IPS DF 4.7 (cell line): ENCODE measurements at regions not wholly inside any gene's neighbourhood (a gene's known extent, or its start where the extent isn't known, plus 50 kb on each side); places are given as distances from the start of the nearest gene placed in this dataset.

Source experiments
- DNase-seq: peaks from one replicate; pipeline ENCODE4 v3.0.0-alpha.2; 2013; ENCODE audit warnings: low spot score; ENCODE audit errors: extremely low read depth

DNA sequence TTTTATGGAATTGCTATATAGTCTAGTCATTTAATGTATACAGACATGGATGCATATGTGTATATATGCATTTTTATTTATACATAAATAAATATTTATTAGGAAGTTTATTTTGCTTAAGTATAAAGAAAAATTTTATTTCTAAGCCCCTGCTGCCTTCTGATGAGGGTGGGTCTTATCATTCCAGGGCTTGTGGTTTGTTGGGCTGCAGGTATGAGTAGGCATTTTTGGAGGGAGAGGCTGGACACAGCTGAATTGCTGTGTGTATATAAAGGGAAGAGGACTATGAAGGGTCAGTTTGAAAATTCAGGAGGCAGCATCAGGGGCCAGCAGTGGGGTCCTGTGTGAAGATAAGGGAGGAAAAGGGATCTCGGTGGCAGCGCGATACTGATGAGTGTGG lies 189.4 kb downstream of the TMEM182 start:
- no peak for DNase-seq

DNA sequence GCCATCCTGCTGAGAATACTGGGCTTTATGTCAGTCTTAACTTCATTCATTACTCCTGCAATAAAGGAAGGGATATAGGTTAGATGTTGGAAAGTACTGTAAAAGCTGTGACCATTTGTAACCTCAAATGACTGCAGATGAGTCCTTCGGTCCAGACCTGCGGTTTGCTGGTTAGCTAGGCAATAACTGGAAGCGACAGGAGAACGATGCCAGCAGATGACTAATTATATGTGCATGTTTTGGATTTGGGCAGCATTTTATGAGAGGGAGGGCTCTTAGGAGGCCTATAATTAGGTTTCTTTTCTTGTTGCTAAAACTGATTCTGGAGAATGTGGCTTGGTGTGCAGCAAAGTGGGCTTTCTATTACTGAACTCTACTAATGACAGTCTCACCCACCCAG lies 205.6 kb downstream of the TMEM182 start:
- no peak for DNase-seq

DNA sequence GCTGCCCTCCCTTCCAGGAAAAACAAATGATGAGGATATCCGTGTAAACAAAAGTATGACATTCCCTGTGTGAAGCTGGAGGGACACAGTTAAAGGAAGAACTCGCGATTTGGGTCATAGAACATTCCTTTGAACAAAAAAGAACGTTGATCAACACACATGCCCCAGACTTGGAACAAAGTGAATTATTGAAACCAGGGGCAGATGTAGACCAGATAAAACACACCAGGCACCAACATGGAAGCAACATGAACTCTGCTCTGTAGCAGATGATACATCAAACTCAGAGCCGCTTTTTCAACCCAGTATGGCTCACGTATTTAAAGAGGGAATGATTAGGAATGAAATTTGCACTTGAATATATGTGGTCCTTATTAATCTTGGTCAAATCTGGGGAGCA lies 206.5 kb downstream of the TMEM182 start:
- no peak for DNase-seq

DNA sequence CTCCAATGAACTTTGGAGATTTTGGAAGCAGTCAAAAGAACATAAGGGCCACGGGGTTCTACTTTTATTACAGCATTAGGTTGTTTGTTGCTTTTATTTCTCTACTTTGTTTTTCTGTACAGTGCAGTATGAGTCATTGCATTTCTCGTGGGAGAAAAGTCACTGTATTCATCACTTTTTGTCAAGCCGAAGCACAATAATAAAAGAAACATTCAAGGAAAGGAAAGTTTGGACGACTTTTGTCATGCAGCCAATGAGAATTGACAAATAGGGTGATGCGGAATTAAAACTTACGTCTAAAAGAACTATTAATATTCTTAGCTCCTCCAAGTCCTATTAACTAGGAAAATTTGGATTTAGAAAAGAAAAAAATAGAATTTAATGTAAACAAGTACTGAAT lies 209.9 kb downstream of the TMEM182 start:
- no peak for DNase-seq

DNA sequence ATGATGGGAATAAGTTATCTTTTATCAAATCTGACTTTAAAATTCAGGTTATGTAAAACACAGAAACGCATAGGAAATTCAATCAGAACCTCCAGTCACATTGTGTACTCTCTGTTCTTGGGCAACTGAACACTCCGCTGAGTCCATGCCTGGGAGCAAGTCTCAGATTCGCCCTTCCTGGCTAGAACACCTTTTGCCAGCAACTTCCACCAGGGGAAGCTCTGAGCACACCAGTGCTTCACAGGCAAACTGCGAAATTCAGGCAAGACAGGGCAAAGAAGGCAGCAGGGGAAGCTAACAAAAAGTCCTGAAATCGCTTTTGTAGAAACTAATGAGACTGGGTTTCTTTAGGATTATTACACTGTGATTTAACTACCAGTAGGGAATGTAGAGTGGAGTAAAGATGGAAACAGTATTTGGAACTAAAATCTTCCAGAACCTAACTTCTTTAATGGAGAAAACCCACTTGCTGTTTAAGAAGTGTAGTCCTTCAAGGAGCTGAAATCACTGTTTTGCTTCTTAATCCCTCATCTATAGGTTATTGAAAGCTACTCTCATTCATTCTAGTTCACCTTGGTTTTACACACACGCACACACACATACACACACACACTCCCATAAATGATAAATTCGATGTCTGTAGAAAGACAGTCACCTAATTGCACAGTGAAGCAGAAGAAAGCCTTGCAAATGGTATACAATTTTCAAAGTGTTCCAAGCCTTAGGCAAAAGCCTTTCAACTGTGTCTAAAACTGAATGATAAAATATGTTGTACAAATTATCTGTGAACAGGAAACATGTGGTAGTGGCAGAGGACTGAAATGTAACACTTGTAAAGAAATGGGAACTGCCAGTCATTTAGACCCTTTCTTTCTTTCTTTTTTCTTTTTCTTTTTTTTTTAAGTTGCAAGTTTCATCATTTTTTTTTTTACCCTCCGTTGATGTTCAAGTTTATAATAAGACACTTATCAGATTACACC lies 214.5 kb downstream of the TMEM182 start:
- DNase-seq = peak; percentile 56

DNA sequence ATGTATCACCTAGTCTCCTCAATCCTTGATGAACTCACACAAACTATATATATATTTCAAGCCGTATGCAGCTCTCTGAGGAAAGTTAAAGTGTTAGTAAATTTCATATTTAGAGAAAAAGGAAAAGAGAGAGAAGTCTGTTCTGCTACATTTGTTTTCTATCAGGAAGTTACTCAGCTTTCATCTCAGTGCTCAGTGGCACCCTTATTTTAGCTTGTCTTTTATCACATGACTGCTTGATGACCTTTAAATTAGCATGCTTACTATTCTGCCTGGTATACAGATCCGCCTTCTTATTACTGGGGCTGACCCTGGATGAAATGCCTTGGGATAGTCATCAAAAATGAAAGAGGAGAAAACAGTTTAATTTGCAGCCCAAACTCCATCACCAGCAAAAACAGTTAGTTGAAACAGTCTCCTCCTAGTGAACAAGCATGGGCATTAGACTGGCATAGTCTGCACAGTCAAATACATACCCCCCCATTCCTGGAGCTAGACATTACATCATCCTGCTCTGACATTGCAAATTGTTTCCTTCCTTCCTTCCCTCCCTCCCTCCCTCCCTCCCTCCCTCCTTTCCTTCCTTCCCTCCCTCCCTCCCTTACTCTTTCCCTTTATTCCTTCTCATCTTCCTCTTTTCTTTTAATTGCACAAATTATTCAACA lies 215.7 kb downstream of the TMEM182 start:
- DNase-seq = no peak

DNA sequence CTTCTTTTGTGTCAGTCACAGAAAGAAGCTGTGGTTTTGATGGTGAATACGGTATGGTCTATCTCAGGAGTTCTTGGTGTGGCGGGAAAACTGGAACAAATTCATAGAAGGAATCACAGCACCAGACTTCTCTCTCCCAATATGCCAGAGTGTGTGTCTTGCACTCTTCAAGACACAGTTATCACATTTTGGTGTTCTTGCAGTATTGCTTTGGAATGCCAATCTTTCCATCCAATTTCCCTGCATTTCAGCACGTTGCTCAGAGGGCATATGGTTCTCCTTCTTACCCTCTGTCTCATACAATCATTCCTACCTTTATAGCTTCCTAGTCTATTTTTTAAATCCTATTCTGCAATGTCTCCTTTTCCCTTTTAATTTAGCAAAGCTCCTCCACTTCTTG lies 216.3 kb downstream of the TMEM182 start:
- DNase-seq = no peak

DNA sequence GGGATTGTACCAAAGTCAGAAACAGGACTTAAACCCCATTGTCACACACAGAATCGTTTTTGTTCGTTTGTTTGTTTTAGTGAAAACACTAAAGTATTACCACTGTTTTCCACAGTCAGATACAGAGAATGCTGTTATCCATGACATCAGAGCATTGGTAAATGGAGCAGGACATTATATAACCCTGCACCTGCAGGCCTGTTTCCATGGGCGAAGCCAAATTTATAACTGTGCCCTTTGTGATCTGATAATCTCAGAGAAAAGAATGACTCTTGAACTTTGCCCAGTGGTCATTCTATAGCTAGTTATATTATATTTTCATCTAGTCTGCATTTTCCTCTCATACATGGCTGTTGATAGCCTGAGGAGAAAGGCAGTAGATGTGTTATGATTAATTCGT lies 217.6 kb downstream of the TMEM182 start:
- no peak for DNase-seq

DNA sequence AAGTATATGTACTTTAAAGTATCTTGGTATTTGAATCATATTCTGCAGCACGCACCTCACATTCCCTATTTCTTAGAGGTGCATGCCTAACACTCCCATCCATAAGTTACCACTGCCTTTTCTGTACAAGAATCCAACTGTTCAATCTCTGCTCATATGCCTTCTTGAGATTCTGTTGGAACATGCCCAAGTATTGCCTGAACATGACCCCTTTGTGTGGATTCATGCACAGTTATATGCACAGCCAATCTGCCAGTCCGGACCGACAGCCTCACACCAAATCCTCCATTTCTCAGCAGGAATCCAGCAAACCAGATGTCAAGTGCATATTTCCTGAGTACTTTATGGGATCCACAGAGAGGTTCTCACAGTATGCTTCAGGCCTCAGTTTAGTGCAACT lies 222.0 kb downstream of the TMEM182 start:
- no peak for DNase-seq

DNA sequence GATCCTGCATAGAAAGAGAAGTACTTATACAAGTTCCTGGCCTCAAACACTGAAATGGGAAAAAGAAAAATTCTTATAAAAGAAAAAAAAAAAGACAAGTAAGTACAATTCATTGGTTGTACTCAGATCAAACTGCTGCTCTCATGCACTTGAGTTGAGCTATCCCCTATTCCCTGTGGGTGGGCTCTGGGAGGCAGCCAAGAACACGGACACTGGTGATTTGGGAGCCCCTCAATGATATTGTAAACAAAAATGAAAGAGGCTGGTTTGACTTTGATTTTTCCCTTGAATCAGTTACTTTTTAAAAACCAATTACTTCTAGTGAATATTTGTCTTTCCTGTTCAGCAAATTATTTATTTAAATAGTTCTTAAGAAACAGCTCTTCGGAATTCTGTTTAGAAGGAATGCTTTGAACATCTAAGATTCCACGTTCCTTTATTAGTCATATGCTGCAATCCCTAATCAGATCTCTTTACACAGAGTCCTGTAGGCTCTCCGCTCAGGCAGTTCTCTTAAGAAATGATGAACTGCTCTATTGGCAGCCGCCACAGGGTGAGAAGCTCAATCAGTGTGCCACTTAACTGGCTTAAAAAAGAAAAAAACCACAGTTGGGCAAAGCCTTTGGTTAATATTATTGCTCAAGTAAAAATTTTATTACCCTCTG lies 225.1 kb downstream of the TMEM182 start:
- no peak for DNase-seq

DNA sequence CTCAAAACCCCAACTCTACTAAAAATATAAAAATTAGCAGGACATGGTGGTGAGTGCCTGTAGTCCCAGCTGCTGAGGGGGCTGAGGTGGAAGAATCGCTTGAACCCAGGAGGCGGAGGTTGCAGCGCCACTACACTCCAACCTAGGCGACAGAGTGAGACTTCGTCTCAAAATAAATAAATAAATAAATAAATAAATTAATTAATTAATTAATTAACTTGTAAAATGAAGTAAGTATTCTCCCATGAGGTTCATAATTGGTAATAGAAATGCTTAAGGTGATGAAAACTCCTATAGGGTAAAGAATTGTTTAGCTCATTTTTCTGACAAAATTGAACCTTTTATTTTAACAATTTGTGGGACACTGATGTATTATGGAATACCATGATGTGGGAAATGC lies 230.8 kb downstream of the TMEM182 start:
- no peak for DNase-seq

DNA sequence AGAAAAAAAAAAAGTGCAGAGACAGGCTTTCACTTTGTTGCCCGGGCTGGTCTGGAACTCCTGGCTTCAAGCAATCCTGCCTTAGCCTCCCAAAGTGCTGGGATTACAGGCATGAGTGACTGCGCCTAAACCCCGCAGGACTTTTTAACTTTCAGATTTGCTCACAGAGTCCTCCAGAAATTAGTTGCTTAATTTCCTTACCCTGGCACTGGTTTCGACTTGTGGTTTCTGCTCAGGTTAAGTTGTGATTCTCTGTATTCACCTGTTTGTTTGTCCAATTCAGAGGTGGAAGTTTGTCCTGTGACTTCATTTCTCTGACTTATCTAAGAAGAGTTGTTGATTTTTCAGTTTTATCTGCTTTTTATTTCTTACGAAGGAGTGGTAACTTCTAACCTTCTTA lies 238.1 kb downstream of the TMEM182 start:
- DNase-seq = no peak

DNA sequence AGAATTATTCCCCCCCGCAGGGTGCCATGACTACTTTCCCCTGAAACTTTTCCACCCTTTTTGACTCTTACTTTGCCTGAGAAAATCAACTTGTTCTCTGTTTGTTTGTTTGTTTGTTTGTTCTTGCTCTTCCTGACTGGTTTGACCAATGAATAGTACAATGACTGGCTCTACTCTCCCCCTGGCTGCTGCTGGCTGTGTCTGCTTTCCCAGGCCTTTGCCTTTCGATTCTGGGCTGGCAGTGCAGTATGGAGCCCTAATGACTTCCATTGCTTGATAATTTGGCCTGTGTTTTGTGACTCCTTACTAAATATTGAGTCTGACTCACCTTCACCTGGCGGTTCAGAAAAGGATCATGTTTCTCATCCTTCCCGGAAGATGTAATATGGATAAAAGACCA lies 241.1 kb downstream of the TMEM182 start:
- no peak for DNase-seq

DNA sequence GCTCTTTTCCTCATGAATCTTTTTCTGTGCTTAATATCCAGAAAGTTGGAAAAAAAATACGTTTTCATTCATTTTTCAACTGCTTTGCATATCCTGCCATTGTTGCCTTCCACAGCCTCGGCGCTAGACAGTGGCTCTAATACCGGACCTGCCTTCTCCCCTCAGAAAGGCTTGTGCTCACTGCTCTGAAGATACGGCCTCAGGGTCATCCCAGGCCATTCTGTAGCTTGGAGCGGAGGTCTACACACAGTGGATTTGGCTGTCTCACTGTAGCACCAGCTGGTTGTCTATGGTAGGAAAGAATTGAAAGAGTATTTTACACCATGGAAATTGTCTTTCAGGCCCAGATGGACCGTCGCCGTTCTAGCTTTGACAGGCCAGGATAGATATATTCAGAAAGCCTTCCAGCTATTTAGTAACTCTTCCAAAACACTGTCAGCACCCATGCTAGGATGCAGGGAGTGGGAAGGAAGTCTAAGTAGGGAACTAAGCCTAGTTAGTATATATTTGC lies 242.0 kb downstream of the TMEM182 start:
- DNase-seq = no peak

DNA sequence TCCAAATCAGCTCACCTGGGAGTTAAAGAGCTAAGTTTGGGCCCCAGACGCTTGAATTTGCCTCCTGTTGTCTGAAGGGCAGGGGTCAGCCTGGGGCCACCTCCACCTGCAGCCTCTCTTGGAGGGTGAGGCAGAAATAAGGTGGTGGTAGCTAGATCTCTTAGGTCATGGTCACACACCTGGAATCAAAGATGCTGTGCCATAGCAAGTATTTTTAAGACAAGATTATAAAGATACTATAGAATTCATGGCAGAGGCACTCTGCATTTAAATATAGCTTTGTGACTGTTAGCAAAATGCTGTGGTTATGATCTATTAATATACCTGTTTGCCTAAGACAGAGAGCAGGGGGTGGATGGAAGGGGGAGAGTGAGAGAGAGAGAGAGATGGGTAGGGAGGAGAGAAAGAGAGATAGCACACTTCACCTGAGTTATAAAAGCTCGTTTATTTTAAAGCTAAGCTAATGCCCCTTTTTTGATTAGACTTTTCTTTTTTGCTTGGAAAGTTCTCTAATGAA lies 242.7 kb downstream of the TMEM182 start:
- no peak for DNase-seq

DNA sequence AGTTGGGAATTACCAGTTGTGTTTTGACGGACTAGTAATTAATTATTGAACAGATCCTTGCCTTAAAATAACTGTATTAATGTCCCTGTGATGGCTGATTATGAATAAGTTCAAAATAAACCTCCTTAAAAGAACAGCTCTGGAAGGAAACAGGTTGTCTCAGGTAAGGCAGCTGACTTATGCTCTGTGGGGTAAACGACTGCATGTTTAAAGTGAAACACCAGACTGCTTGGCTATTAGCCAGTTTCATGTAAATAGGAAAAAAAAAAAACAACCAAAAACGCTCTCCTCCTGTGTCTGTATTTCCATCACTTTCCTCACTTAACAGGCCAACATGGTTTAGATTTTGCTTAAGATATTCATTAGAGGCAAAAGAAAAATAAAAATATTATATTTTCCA lies 243.6 kb downstream of the TMEM182 start:
- no peak for DNase-seq

DNA sequence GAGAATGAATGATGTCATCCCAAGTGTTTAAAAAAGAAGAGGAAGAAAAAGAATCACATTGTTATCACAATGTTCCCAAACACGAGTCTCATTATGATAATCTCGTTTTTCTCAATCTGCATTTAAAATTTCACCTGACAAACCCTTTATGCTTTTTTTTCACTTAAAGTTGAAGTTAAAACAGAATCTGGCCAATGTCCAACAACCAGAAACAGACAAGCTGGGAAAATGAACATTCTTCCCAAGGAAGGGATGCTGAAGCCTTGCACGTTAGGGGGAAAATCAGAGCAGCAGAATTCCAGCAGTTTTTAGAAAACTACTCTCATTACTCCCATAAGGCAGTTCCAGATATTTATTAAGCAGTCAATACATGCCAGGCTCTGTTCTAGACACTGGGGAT lies 245.3 kb downstream of the TMEM182 start:
- DNase-seq = no peak

DNA sequence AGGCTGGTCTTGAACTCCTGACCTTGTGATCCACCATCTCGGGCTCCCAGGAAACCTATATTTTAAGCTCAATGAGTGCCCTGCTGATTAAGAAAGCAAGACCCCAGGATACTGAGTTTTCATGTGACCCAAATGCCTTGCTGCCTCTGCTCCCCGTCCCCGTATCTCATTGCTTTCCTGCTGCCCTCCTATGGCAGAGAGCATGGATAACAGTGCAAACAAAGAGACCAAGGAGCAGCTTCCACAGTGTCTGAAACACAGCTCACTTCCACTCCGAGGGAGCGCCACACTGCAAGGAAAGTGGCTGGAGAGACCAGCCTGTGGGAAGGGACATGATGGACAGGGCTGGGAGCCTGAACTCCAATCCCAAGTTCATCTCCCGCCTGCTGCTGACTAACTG lies 246.8 kb downstream of the TMEM182 start:
- DNase-seq = peak; percentile 9

DNA sequence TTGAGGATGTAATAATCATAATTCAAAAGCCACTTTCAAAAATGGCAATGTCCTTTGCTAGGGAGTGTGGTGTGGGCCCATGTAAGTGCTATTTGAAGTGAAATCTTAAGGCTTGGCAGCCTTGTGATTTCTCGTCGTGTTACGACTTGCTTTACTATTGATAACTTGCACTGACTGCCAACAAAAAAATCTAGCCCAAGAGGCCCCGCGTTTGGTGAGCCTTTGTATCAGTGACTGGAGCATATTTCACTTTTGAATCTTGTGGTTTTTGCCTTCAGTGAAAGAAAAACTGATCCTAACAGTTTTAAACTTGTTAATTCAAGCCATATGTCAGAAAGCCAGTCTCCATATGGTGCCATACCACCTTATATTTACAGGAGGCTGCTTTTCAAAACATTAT lies 248.0 kb downstream of the TMEM182 start:
- no peak for DNase-seq

DNA sequence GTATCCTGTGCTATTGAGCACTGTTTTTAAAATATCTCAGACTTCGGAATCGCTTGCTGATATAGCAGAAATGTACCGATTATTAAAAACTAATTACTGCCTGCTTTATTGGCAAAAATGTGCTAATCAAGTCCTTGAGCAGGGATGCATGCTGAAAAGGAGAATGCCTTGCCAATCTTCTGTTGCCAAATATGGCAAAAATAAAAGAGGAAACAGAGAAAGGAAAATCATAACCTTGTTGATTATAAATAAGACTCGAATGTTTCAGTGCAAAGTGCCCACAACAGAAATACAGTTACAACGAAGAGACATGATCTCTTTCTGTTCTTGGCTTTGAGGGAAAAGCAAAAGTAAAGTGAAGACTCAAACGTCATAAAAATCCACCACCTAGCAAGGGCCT lies 248.5 kb downstream of the TMEM182 start:
- no peak for DNase-seq

DNA sequence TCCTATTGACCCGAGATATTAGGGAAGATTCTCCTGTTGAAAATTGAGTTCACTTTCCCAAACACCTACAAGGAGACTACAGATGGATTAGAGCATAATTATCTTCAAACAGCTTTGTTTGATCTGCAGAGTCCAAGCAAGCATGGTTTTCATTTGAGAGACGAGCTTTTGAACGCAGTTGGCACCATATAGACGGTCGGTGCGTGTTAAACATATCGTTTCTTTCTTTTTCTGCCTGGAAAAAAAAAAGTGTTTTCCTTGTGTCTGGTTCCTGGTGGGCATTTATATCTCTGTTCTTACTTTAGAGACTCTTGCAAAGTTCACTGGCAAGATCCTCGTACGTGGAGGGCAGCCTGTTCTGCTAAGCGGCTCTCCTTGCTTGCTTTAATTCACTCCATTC lies 248.9 kb downstream of the TMEM182 start:
- DNase-seq = no peak

DNA sequence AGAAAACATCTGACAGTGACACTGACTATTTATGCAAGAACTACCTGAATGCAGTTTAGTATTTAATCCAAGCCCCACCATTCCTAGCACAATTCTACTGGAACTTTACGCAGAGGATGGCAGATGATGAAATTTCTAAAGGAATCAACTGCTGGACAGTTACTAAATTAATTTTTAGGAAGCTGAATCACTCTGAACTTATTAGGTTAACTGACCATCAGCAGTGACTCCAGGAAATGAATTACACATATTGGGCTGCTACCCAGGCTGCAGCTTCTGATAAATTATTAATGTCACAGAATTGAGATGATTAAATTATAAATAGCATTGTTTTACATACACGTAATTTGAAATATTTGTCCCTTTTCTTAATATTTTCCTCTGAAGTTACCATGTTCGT lies 250.8 kb downstream of the TMEM182 start:
- DNase-seq = no peak
